T1000 (cell line): ENCODE measurements at regions not wholly inside any gene's neighbourhood (a gene's known extent, or its start where the extent isn't known, plus 50 kb on each side); places are given as distances from the start of the nearest gene placed in this dataset.
A peak's percentile ranks its signal among the peaks of the same experiment; 100 is the strongest.

ENCODE experiments used
- DNase-seq: peaks from one replicate; lab custom pipeline; 2025; ENCODE audit warnings: mixed read lengths; lab: John Stamatoyannopoulos, UW

- DNase-seq = peak; percentile 0
Observed at GRCh38 chr1:105793536-105794146, 1262.8 kb upstream of the PRMT6 start.

- DNase-seq = no peak
Observed at GRCh38 chr1:105795741-105796140, 1260.7 kb upstream of the PRMT6 start.

GRCh38 chr1:105830571-105831146, 1225.8 kb upstream of the PRMT6 start:
- no peak for DNase-seq

- DNase-seq = no peak
Observed at GRCh38 chr1:105838071-105838470, 1218.4 kb upstream of the PRMT6 start.

GRCh38 chr1:105865546-105865945, 1190.9 kb upstream of the PRMT6 start:
- no peak for DNase-seq

GRCh38 chr1:105872817-105873216, 1183.7 kb upstream of the PRMT6 start:
- DNase-seq = no peak

GRCh38 chr1:105874621-105875020, 1181.9 kb upstream of the PRMT6 start:
- no peak for DNase-seq

- no peak for DNase-seq
Observed at GRCh38 chr1:105886309-105886708, 1170.2 kb upstream of the PRMT6 start.

GRCh38 chr1:105891308-105891707, 1165.2 kb upstream of the PRMT6 start:
- no peak for DNase-seq

GRCh38 chr1:105894006-105894405, 1162.5 kb upstream of the PRMT6 start:
- DNase-seq = no peak

GRCh38 chr1:105909811-105910210, 1146.7 kb upstream of the PRMT6 start:
- DNase-seq = no peak

GRCh38 chr1:105914403-105914802, 1142.1 kb upstream of the PRMT6 start:
- DNase-seq = no peak

- DNase-seq = no peak
Observed at GRCh38 chr1:105934806-105935205, 1121.7 kb upstream of the PRMT6 start.

GRCh38 chr1:105964879-105965278, 1091.6 kb upstream of the PRMT6 start:
- no peak for DNase-seq

- DNase-seq = no peak
Observed at GRCh38 chr1:105997516-105997915, 1059.0 kb upstream of the PRMT6 start.

- DNase-seq = no peak
Observed at GRCh38 chr1:106022312-106022902, 1034.1 kb upstream of the PRMT6 start.

GRCh38 chr1:106027871-106028270, 1028.6 kb upstream of the PRMT6 start:
- no peak for DNase-seq

GRCh38 chr1:106037526-106037925, 1018.9 kb upstream of the PRMT6 start:
- DNase-seq = no peak

- DNase-seq = no peak
Observed at GRCh38 chr1:106038260-106038659, 1018.2 kb upstream of the PRMT6 start.

GRCh38 chr1:106043971-106044370, 1012.5 kb upstream of the PRMT6 start:
- DNase-seq = no peak

- no peak for DNase-seq
Observed at GRCh38 chr1:106047210-106047609, 1009.3 kb upstream of the PRMT6 start.

GRCh38 chr1:106049595-106049994, 1006.9 kb upstream of the PRMT6 start:
- no peak for DNase-seq

GRCh38 chr1:106055855-106056254, 1000.6 kb upstream of the PRMT6 start:
- no peak for DNase-seq
